K562 (cell line): ENCODE measurements at regions not wholly inside any gene's neighbourhood (a gene's known extent, or its start where the extent isn't known, plus 50 kb on each side); places are given as distances from the start of the nearest gene placed in this dataset.

Source experiments
- HNRNPUL1 ChIP-seq: fragments of 200-400 bp; formaldehyde crosslinking; IDR thresholded peaks from 2 replicates; pipeline ENCODE4 v1.6.1; 2017; ENCODE audit warnings: low read length
- IRF1 ChIP-seq: sonication (generic); formaldehyde crosslinking; IDR thresholded peaks from 2 replicates; pipeline ENCODE4 v1.8.0; 2022; ENCODE audit warnings: missing genetic modification reagents, mild to moderate bottlenecking, borderline replicate concordance
- MEF2A ChIP-seq: IDR thresholded peaks from 2 replicates; pipeline ENCODE4 v1.6.1; 2011; ENCODE audit warnings: low read depth, mild to moderate bottlenecking, low read length, moderate library complexity; ENCODE audit not compliant: control insufficient read depth
- MEF2D ChIP-seq: conservative IDR thresholded peaks from 2 replicates; pipeline ENCODE4 v1.6.1; 2016; ENCODE audit warnings: low read depth, missing genetic modification characterization, missing compliant biosample characterization
- NFXL1 ChIP-seq: fragments of 450-650 bp; formaldehyde crosslinking; IDR thresholded peaks from 2 replicates; pipeline ENCODE4 v1.4.0; 2021; ENCODE audit warnings: mild to moderate bottlenecking
- SUPT5H ChIP-seq: fragments of 450-650 bp; IDR thresholded peaks from 2 replicates; pipeline ENCODE4 v1.6.1; 2016
- TRIM28 ChIP-seq: fragments of 450-650 bp; IDR thresholded peaks from 2 replicates; pipeline ENCODE4 v1.6.1; 2017
- VEZF1 ChIP-seq: fragments of 200-800 bp; sonication (Bioruptor generic); IDR thresholded peaks from 2 replicates; pipeline ENCODE4 v1.6.1; 2017; ENCODE audit warnings: missing genetic modification characterization, missing compliant biosample characterization
- ZNF232 ChIP-seq: sonication (generic); formaldehyde crosslinking; IDR thresholded peaks from 2 replicates; pipeline ENCODE4 v1.8.0; 2022; ENCODE audit warnings: mild to moderate bottlenecking, missing genetic modification reagents
- ZNF347 ChIP-seq: fragments of 450-650 bp; formaldehyde crosslinking; IDR thresholded peaks from 2 replicates; pipeline ENCODE4 v1.4.0; 2020; ENCODE audit warnings: low read depth, mild to moderate bottlenecking, moderate library complexity

- TF ChIP-seq HNRNPUL1 (no peak), NFXL1 (CRISPR knock-in tag) (no peak), TRIM28 (no peak), MEF2D (no peak), MEF2A (no peak), VEZF1 (CRISPR knock-in tag) (no peak), ZNF232 (CRISPR knock-in tag) (no peak), SUPT5H (no peak), IRF1 (CRISPR knock-in tag) (no peak), ZNF347 (CRISPR knock-in tag) (no peak)
Measured at GRCh38 chr1:60504206-60504840, 430.8 kb upstream of the C1orf87 start (continued).
